C4-2B (cell line): ENCODE measurements at regions not wholly inside any gene's neighbourhood (a gene's known extent, or its start where the extent isn't known, plus 50 kb on each side); places are given as distances from the start of the nearest gene placed in this dataset.

Source experiments
- H3K27ac ChIP-seq: fragments of 450-650 bp; 2 replicates; pipeline ENCODE4 v1.5.1; 2017
- CTCF ChIP-seq: fragments of 450-650 bp; conservative IDR thresholded peaks from 2 replicates; pipeline ENCODE4 v1.5.1; 2017; ENCODE audit warnings: mild to moderate bottlenecking
- ZFX ChIP-seq: fragments of 450-650 bp; IDR thresholded peaks from 2 replicates; pipeline ENCODE4 v1.6.1; 2017

DNA sequence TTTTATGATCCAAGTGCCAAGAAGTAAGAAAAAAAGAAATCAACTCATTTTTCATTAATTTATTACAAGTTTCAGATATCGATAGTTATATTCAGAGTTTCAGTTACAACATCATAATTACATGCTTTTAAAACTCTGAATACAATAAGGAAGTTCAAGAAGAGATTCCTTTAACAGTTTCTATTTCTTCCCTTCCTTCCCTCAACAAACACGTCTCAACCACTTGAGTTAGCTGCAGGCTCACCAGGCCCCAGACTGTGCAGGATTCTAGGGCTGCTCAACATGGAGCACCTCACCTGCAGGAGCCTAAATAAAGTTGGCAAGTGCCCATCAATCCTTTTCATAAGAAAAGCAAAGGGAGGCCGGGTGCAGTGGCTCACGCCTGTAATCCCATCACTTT, 79.2 kb upstream of the FNDC3B start:
- no peak overlapping the region for H3K27ac ChIP-seq

GRCh38 chr3:171962137-171962720, 77.1 kb upstream of the FNDC3B start:
- TF ChIP-seq CTCF, result no peak
- no peak for TF ChIP-seq ZFX
- H3K27ac ChIP-seq, result no peak overlapping the region

More for the DNA sequence above, 79.2 kb upstream of the FNDC3B start:
- TF ChIP-seq CTCF (no peak), ZFX (no peak)

- no peak overlapping the region for H3K27ac ChIP-seq
- TF ChIP-seq ZFX, result no peak
- no peak for TF ChIP-seq CTCF
Measured at GRCh38 chr3:171963546-171963945, 75.8 kb upstream of the FNDC3B start.

DNA sequence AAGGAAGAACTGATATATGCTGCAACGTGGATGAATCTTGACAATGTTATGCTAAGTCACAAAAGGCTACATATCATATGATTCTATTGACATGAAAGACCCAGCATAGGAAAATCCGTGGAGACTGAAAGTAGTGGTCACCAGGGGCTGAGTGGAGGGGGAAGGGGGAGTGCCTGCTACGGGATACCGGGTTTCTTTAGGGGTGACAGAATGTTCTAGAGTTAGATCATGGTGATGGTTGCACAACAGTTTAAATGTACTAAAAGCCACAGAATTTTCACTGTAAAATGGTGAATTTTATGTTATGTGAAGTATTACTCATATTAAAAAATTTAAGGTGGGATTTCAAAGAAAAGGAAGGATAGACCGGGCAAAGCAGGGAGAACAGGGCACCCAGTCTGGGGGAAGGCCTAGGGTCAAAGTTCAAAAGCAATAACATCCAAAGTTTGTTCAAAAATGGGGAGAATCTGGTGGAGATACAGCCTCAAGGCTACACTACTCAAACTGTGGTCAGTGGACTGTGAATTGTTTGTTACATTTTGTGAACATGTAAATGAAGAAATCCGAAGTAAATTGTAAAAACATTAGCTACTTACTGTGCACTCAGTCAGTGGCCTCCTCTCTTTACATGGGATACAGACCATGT, 74.2 kb upstream of the FNDC3B start:
- no peak overlapping the region for H3K27ac ChIP-seq
- no peak for TF ChIP-seq ZFX
- no peak for TF ChIP-seq CTCF

- peak overlapping the region; percentile 44 for H3K27ac ChIP-seq
- TF ChIP-seq CTCF (no peak), ZFX (no peak)
Measured at GRCh38 chr3:171966533-171967136, 72.7 kb upstream of the FNDC3B start.

GRCh38 chr3:171967137-171967783, 72.1 kb upstream of the FNDC3B start:
- TF ChIP-seq ZFX (no peak), CTCF (no peak)
- peak overlapping the region; percentile 44; the same call in 1 of the 2 replicates for H3K27ac ChIP-seq
